ENCODE measurements at regions not wholly inside any gene's neighbourhood (a gene's known extent, or its start where the extent isn't known, plus 50 kb on each side); places are given as distances from the start of the nearest gene placed in this dataset.

- no peaks in the 10 kb centered on the region for H3K27me3 ChIP-seq
- intact Hi-C loops (cut with DNase I) = no loop called here
Measured at GRCh38 chr17:77690271-77691161, 268.0 kb upstream of the TNRC6C start.

DNA sequence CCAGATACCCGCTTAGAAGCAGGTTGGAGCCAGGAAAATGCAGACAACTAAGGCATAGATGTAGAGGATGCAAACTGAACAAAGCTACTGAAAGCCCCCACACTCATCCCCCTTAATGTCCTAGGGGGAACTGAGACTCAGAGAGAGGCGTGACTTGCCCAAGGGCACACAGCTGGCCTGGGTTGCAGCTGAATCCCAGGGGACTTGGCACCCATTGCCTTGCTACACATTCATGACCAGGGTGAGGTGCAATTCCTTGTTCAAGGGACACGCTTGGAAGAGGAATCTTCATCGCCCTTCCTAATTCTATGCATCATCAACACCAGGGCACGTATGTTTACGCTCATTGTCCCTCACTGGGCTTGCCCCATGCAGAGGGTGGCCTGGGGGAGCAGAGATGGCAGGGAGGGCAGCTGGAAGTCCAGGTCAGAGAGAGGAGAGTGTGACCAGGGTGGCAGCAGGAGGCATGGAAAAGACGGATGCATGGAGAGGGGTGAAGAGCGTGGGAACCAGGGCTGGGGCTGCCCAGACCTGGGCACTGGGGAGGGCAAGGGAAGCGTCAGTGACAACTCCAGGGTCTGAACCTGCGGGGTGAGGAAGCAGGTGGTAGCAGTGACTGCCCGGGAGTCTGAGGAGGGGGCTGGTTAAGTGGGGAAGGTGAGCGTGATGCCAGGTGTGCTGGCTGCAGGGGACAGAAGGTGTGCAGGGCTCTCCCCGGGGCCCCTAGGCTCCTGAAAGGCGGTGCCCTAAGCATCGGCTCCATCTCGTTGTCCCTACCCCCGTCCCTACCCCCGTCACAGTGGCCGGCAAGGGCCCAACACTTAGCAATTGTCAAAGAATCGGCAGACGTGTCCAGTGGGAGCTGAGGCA is 267.1 kb upstream of the TNRC6C start:
- H3K36me3 ChIP-seq = no peaks in the 10 kb centered on the region
- H3K27ac ChIP-seq = no peak overlapping the region
- intact Hi-C loops (cut with DNase I) = no loop called here
- H3K9me3 ChIP-seq = no peaks in the 10 kb centered on the region
- H3K4me3 ChIP-seq = no peak overlapping the region
- H3K4me1 ChIP-seq (ENCODE audit: insufficient read depth) = no peaks in the 10 kb centered on the region
- H3K27me3 ChIP-seq = no peaks in the 10 kb centered on the region
- DNase-seq = no peak
- WGBS, 3 donors = 84 to 91% (median 87%) methylated on average over 21 of the region's 21 CpGs
- TF ChIP-seq POLR2A (IDR thresholded peaks at IDR 0.05) (no peak), EP300 (IDR thresholded peaks at IDR 0.05) (no peak)
- TF ChIP-seq, protein P1, sequence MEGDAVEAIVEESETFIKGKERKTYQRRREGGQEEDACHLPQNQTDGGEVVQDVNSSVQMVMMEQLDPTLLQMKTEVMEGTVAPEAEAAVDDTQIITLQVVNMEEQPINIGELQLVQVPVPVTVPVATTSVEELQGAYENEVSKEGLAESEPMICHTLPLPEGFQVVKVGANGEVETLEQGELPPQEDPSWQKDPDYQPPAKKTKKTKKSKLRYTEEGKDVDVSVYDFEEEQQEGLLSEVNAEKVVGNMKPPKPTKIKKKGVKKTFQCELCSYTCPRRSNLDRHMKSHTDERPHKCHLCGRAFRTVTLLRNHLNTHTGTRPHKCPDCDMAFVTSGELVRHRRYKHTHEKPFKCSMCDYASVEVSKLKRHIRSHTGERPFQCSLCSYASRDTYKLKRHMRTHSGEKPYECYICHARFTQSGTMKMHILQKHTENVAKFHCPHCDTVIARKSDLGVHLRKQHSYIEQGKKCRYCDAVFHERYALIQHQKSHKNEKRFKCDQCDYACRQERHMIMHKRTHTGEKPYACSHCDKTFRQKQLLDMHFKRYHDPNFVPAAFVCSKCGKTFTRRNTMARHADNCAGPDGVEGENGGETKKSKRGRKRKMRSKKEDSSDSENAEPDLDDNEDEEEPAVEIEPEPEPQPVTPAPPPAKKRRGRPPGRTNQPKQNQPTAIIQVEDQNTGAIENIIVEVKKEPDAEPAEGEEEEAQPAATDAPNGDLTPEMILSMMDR (IDR thresholded peaks at IDR 0.05) = no peak

More at GRCh38 chr17:77690271-77691161, 268.0 kb upstream of the TNRC6C start:
- 4 to 9% (median 7%) methylated on average over 24 of the region's 24 CpGs for WGBS, 3 donors
- no peaks in the 10 kb centered on the region for H3K4me1 ChIP-seq (ENCODE audit: insufficient read depth)
- TF ChIP-seq POLR2A (IDR thresholded peaks at IDR 0.05) (no peak), EP300 (IDR thresholded peaks at IDR 0.05) (no peak)
- TF ChIP-seq, protein P1 (IDR thresholded peaks at IDR 0.05) = no peak
- no peak for DNase-seq
- H3K27ac ChIP-seq = no peak overlapping the region
- no peak overlapping the region for H3K4me3 ChIP-seq
- H3K9me3 ChIP-seq = no peaks in the 10 kb centered on the region
- H3K36me3 ChIP-seq = no peaks in the 10 kb centered on the region

DNA sequence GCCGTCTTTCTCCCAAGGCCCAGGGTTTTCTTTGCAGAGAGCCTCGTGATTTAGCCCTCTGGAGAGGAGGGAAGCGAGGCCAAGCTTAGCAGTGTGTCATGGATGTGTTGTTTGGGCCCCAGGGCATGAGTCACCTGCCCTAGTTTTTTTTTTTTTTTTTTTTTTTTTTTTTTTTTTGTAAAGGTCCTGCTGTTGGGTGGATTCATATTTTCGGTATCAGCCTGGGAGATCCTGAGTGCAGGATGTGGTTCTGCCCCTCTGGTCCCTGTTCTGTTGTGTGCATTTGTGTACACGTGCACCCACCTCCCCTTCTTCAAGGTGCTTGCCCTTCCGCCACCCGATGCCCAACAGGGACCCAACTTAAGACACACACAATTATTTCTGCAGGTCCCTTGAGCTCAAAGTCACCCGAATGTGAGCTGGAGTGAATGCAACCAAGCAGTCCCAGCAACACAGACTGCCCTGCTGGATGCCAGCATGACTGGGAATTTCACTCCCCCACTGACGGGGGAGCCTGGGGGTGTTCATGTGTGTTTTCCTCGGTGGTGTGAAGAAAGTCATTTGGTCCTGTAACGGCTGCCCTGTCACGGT is 265.8 kb upstream of the TNRC6C start:
- no peak for DNase-seq
- no peaks in the 10 kb centered on the region for H3K36me3 ChIP-seq
- no peaks in the 10 kb centered on the region for H3K9me3 ChIP-seq
- intact Hi-C loops (cut with DNase I) = no loop called here
- TF ChIP-seq POLR2A (IDR thresholded peaks at IDR 0.05) (no peak), EP300 (IDR thresholded peaks at IDR 0.05) (no peak)
- TF ChIP-seq, protein P1 (IDR thresholded peaks at IDR 0.05) = no peak
- no peak overlapping the region for H3K27ac ChIP-seq
- 73 to 86% (median 81%) methylated on average over 12 of the region's 12 CpGs for WGBS, 3 donors
- H3K4me3 ChIP-seq = no peak overlapping the region
- H3K27me3 ChIP-seq = no peaks in the 10 kb centered on the region
- H3K4me1 ChIP-seq (ENCODE audit: insufficient read depth) = no peaks in the 10 kb centered on the region

GRCh38 chr17:77693301-77693700 is 265.2 kb upstream of the TNRC6C start:
- TF ChIP-seq EP300 (IDR thresholded peaks at IDR 0.05) (no peak), POLR2A (IDR thresholded peaks at IDR 0.05) (no peak)
- TF ChIP-seq, protein P1 (IDR thresholded peaks at IDR 0.05) = no peak
- no peak overlapping the region for H3K27ac ChIP-seq
- intact Hi-C loops (cut with DNase I) = no loop called here
- no peaks in the 10 kb centered on the region for H3K9me3 ChIP-seq
- H3K4me3 ChIP-seq = no peak overlapping the region
- no peaks in the 10 kb centered on the region for H3K36me3 ChIP-seq
- H3K4me1 ChIP-seq (ENCODE audit: insufficient read depth) = no peaks in the 10 kb centered on the region
- no peaks in the 10 kb centered on the region for H3K27me3 ChIP-seq
- WGBS, 3 donors = 36 to 49% (median 38%) methylated on average over 9 of the region's 9 CpGs
- DNase-seq = no peak
